ENCODE measurements at regions not wholly inside any gene's neighbourhood (a gene's known extent, or its start where the extent isn't known, plus 50 kb on each side); places are given as distances from the start of the nearest gene placed in this dataset.

DNA sequence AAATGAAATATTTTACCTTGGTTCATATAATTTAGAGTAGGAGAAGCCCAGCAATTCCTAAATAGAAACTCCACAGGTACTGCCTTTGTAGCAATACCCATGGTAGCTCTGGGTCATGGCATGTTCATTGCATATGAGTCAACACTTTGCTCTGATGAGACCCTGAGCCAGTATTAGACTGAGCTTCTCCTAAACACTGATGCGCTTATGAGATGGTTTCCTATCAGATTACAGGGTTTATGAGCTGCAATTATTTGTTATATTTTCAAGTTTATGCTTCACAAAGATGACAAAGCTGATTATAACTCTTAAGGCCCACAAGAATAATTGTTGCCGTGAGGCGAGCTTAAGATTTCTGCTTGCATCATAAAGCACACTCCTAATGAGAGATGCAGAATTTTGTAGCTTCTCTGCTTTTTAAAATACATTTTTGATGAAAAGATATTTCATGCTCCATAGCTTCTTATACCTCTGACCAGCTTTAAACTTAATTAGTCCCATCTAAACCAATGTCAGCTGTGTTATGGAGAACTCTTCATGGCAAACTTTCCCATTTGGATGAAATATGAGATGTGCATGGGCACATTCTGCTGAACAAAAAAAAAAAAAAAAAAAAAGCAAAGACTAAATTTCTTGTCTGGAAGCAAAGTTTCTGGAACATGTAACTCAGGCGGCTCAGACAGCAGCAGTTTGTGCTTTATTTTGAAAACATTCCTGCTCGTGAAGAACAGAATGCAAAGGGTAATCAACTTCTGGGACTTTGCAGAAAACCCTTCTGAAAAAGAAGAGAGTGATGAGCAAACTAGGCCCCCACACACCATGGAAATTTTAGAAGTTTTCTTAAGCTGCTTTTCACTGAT is 162.6 kb downstream of the KCNE4 start:
- H3K9me3 ChIP-seq (ENCODE audit: control insufficient read depth in 1 of 2, low read length in 2 of 2): peaks cover 9 to 11% of the 10 kb centered on the region in 2 donors
- H3K4me3 ChIP-seq (ENCODE audit: low read depth in 1 of 2, low read length in 2 of 2): no peak overlapping the region
- no peak overlapping the region for H3K27ac ChIP-seq (ENCODE audit: low read length)
- H3K27me3 ChIP-seq (ENCODE audit: low read depth, low read length): no peaks in the 10 kb centered on the region
- no peaks in the 10 kb centered on the region for H3K36me3 ChIP-seq (ENCODE audit: control insufficient read depth in 1 of 2, insufficient read depth in 2 of 2, low read length in 2 of 2)
- H3K4me1 ChIP-seq (ENCODE audit: control insufficient read depth in 1 of 2, insufficient read depth in 2 of 2, low read length in 2 of 2): no peaks in the 10 kb centered on the region

DNA sequence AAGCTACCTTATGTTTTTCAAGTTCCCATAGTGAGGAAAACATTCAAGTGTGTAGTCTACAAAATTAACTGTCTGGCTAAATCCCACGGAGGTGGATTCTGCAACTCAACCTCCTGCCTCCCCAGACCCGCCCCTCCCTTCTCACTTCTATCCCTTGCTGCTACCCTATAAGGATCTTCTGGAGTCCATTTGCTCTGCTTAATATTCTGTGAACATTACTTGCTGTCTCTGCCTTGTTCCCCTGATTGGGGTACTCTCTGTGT is 163.2 kb downstream of the KCNE4 start:
- Histone ChIP-seq H3K27ac (ENCODE audit: low read length) (no peak overlapping the region), H3K4me3 (ENCODE audit: low read depth in 1 of 2, low read length in 2 of 2) (no peak overlapping the region), H3K27me3 (ENCODE audit: low read depth, low read length) (no peaks in the 10 kb centered on the region), H3K36me3 (ENCODE audit: control insufficient read depth in 1 of 2, insufficient read depth in 2 of 2, low read length in 2 of 2) (no peaks in the 10 kb centered on the region), H3K4me1 (ENCODE audit: control insufficient read depth in 1 of 2, insufficient read depth in 2 of 2, low read length in 2 of 2) (no peaks in the 10 kb centered on the region), H3K9me3 (ENCODE audit: control insufficient read depth in 1 of 2, low read length in 2 of 2) (peaks cover 5 to 11% of the 10 kb centered on the region in 2 donors)

DNA sequence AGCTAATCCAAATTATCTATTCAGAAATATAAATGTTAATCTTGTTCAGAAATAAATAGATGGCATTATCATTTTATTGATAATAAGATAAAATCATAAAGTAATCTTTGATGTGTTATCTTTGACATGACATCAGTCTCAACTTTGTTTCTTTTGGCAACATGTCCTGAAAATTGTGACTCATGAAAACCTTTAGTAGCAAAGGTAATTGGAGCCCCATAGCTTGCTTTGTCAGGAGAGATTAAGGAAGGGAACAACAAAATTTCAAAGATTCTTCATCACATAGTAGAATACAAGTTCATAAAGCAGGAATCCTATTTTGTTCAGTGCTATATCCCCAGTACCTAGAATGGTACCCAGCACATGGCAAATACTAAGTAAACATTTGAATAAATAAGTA is 165.4 kb downstream of the KCNE4 start:
- Histone ChIP-seq H3K27me3 (ENCODE audit: low read depth, low read length) (no peaks in the 10 kb centered on the region), H3K4me3 (ENCODE audit: low read depth in 1 of 2, low read length in 2 of 2) (no peak overlapping the region), H3K36me3 (ENCODE audit: control insufficient read depth in 1 of 2, insufficient read depth in 2 of 2, low read length in 2 of 2) (no peaks in the 10 kb centered on the region), H3K4me1 (ENCODE audit: control insufficient read depth in 1 of 2, insufficient read depth in 2 of 2, low read length in 2 of 2) (no peaks in the 10 kb centered on the region), H3K27ac (ENCODE audit: low read length) (no peak overlapping the region), H3K9me3 (ENCODE audit: control insufficient read depth in 1 of 2, low read length in 2 of 2) (no peaks in the 10 kb centered on the region)

DNA sequence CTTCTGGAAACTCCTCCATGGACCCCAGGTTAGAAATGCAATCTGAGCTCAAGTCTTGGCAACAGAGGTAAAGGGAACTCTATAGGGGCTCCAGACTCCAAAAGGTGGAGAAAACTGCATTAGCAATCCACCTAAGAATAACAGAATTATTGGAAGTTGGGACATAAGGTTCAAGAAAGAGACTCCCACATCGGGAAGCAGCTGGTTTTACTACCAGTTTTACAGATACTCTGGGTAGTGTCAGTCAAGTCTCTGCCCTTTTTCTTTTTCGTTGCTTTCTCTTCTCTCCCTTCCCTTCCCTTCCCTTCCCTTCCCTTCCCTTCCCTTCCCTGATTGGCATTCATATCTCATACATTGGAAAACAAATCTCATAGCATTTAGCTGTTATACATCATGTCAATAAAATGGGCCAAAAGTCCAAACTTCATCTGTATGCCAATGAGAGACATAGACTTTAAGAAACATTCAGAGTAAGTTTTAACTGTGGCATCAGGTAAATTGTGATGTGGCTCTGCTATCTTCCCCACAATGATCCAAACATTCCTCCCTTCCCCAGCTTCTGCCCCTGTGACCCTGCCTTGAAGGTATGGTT is 166.7 kb downstream of the KCNE4 start:
- no peak overlapping the region for H3K27ac ChIP-seq (ENCODE audit: low read length)
- H3K4me3 ChIP-seq (ENCODE audit: low read depth in 1 of 2, low read length in 2 of 2): no peak overlapping the region
- H3K4me1 ChIP-seq (ENCODE audit: control insufficient read depth in 1 of 2, insufficient read depth in 2 of 2, low read length in 2 of 2): peaks cover 0 to 5% of the 10 kb centered on the region in 2 donors
- no peaks in the 10 kb centered on the region for H3K36me3 ChIP-seq (ENCODE audit: control insufficient read depth in 1 of 2, insufficient read depth in 2 of 2, low read length in 2 of 2)
- no peaks in the 10 kb centered on the region for H3K27me3 ChIP-seq (ENCODE audit: low read depth, low read length)
- no peaks in the 10 kb centered on the region for H3K9me3 ChIP-seq (ENCODE audit: control insufficient read depth in 1 of 2, low read length in 2 of 2)

DNA sequence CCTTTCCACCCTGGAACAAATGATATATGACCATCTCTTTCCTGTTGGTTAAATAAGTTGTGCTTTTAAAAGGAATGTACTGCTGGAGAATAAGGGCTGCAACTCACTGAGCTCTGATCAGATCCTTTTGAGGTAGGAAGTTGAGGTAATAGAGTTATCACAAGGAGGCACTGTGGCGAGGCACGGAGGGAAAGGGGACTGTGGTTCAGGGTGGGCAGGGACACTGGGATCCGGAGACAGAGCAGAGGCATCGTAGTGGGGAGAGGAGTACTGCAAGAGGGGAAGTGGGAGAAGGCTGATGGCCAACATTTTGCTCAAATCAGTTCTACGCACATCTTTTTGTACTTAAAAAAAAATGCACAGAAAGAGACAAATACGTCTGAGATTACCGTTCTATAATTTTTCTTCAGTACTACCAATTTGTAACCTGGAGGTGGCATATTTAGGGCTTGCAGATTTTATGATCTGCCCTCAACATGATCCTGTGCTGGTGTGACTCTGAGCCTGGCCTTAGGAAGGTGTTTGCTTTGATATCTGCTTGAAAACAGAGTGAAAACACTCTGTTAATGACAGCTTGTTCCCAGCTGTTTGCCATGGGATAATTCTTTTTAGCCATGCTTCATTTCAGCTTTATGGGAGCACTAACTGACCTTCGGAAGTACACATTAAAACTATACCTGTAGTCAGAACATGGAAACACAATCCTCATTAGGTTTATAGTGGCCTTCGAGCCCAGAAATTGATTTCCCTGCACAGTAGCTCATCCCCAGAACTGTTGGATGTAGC is 168.1 kb downstream of the KCNE4 start:
- H3K27me3 ChIP-seq (ENCODE audit: low read depth, low read length): no peaks in the 10 kb centered on the region
- no peak overlapping the region for H3K27ac ChIP-seq (ENCODE audit: low read length)
- H3K36me3 ChIP-seq (ENCODE audit: control insufficient read depth in 1 of 2, insufficient read depth in 2 of 2, low read length in 2 of 2): no peaks in the 10 kb centered on the region
- H3K9me3 ChIP-seq (ENCODE audit: control insufficient read depth in 1 of 2, low read length in 2 of 2): no peaks in the 10 kb centered on the region
- no peak overlapping the region for H3K4me3 ChIP-seq (ENCODE audit: low read depth in 1 of 2, low read length in 2 of 2)
- peaks cover 0 to 5% of the 10 kb centered on the region in 2 donors for H3K4me1 ChIP-seq (ENCODE audit: control insufficient read depth in 1 of 2, insufficient read depth in 2 of 2, low read length in 2 of 2)

DNA sequence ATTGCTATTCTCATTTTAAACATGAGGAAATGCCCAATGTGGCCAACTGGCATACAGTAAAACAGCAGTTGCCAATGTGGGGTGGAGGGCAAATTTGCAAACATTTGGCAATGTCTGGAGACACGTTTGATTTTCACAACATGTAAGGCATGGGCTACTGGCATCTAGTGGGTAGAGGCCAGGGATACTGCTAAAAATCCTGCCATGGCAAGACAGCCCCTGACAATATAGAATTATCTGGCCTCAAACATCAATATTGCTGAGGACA is 168.6 kb downstream of the KCNE4 start:
- H3K4me3 ChIP-seq (ENCODE audit: low read depth in 1 of 2, low read length in 2 of 2): no peak overlapping the region
- H3K27ac ChIP-seq (ENCODE audit: low read length): no peak overlapping the region
- peaks cover 0 to 5% of the 10 kb centered on the region in 2 donors for H3K4me1 ChIP-seq (ENCODE audit: control insufficient read depth in 1 of 2, insufficient read depth in 2 of 2, low read length in 2 of 2)

DNA sequence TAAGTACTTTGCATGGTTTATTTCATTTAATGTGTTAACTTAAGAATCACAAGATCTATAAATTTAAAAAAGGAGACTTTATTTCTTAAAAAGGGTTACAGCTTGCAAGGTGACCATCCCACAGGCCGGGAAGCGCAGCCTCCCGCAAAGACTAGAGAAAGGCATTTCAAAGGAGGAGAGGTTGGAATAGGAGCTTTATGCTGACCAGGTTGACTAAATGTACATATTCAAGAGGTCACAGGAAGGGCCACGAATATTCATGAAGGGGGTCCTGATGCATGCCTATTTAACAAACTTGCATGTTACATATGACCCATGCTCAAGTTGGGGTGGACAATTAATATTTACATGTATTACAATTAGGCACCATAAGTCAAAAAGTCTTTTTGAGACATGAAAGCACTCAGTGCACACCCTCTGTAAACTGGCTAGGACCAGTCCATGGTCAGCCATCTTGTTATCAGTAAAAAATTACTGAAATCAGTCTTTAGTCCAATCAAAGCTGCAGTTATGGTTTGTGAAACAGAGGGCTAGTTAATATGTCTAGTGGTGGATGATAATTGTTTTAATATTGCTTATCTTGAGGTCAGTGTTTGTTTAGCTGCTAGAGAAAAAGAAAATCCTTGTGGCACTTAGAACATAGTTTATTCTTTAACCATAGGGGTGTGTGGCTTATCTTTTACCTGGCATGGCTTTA is 169.3 kb downstream of the KCNE4 start:
- no peaks in the 10 kb centered on the region for H3K27me3 ChIP-seq (ENCODE audit: low read depth, low read length)
- no peak overlapping the region for H3K4me3 ChIP-seq (ENCODE audit: low read depth in 1 of 2, low read length in 2 of 2)
- no peaks in the 10 kb centered on the region for H3K9me3 ChIP-seq (ENCODE audit: control insufficient read depth in 1 of 2, low read length in 2 of 2)
- H3K36me3 ChIP-seq (ENCODE audit: control insufficient read depth in 1 of 2, insufficient read depth in 2 of 2, low read length in 2 of 2): no peaks in the 10 kb centered on the region
- H3K27ac ChIP-seq (ENCODE audit: low read length): no peak overlapping the region
- peaks cover 0 to 5% of the 10 kb centered on the region in 2 donors for H3K4me1 ChIP-seq (ENCODE audit: control insufficient read depth in 1 of 2, insufficient read depth in 2 of 2, low read length in 2 of 2)

More for the DNA sequence above, 168.6 kb downstream of the KCNE4 start:
- Histone ChIP-seq H3K27me3 (ENCODE audit: low read depth, low read length) (no peaks in the 10 kb centered on the region), H3K36me3 (ENCODE audit: control insufficient read depth in 1 of 2, insufficient read depth in 2 of 2, low read length in 2 of 2) (no peaks in the 10 kb centered on the region), H3K9me3 (ENCODE audit: control insufficient read depth in 1 of 2, low read length in 2 of 2) (no peaks in the 10 kb centered on the region)

DNA sequence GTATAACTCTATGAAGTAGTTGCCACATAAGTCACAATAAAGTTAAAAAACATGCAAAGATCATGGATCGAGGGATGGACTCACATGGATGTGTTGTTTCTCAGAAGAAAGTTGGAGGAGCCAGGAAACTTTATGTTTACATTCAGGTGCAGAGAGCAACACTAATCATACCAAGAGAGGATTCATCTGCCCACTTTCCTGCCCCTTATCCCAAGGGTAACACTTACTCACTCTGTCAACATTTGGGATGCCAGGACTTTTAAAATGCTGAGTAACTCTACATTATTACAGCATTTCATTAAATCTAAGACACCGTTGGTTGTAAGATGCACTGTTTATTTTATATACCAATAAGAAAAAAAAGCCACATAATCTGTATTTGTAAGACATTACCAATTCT is 170.4 kb downstream of the KCNE4 start:
- Histone ChIP-seq H3K4me3 (ENCODE audit: low read depth in 1 of 2, low read length in 2 of 2) (no peak overlapping the region), H3K27me3 (ENCODE audit: low read depth, low read length) (no peaks in the 10 kb centered on the region), H3K27ac (ENCODE audit: low read length) (no peak overlapping the region), H3K36me3 (ENCODE audit: control insufficient read depth in 1 of 2, insufficient read depth in 2 of 2, low read length in 2 of 2) (no peaks in the 10 kb centered on the region), H3K9me3 (ENCODE audit: control insufficient read depth in 1 of 2, low read length in 2 of 2) (no peaks in the 10 kb centered on the region), H3K4me1 (ENCODE audit: control insufficient read depth in 1 of 2, insufficient read depth in 2 of 2, low read length in 2 of 2) (peaks cover 0 to 5% of the 10 kb centered on the region in 2 donors)

DNA sequence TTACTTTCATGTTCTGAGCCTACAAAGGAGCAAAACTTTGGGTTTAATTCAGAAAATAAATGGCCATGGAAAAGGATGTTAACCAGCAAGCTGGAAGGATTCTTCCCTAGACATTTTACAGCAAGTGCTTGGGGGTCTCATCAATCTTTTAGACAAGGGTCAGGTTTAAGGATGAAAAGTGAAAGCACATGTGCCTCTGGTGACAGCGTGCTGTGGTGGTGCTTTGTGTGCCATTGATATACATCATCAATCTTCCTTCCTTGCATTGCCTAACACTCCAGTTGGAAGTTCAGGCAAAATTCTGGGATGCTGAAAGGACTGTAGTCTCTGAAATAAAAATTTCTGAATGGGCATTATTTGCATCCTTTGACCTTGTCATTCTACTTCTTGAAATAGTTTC is 171.2 kb downstream of the KCNE4 start:
- Histone ChIP-seq H3K36me3 (ENCODE audit: control insufficient read depth in 1 of 2, insufficient read depth in 2 of 2, low read length in 2 of 2) (no peaks in the 10 kb centered on the region), H3K4me1 (ENCODE audit: control insufficient read depth in 1 of 2, insufficient read depth in 2 of 2, low read length in 2 of 2) (peaks cover 0 to 5% of the 10 kb centered on the region in 2 donors), H3K27me3 (ENCODE audit: low read depth, low read length) (no peaks in the 10 kb centered on the region), H3K27ac (ENCODE audit: low read length) (no peak overlapping the region), H3K9me3 (ENCODE audit: control insufficient read depth in 1 of 2, low read length in 2 of 2) (no peaks in the 10 kb centered on the region), H3K4me3 (ENCODE audit: low read depth in 1 of 2, low read length in 2 of 2) (no peak overlapping the region)

DNA sequence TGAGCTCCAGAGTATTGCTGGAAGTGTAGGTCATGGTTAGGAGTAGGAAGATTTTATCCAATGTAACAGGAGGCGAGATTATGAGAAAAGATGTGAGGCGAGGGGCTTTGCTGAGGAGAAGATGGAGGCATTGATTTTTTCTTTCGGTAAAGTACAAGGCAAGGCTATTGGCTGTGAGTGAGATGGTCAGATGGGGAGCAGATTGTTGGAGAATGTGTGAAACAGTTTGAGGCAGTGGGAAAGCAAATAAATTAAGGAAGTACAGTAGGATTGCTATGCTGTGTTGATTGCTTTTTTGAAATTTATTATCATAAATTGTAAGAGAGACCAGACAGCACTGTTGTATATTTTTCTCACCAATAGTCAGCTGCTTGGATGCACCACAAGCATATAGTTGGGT is 173.3 kb downstream of the KCNE4 start:
- Histone ChIP-seq H3K4me3 (ENCODE audit: low read depth in 1 of 2, low read length in 2 of 2) (no peak overlapping the region), H3K4me1 (ENCODE audit: control insufficient read depth in 1 of 2, insufficient read depth in 2 of 2, low read length in 2 of 2) (peaks cover 0 to 5% of the 10 kb centered on the region in 2 donors), H3K27me3 (ENCODE audit: low read depth, low read length) (no peaks in the 10 kb centered on the region), H3K9me3 (ENCODE audit: control insufficient read depth in 1 of 2, low read length in 2 of 2) (no peaks in the 10 kb centered on the region), H3K27ac (ENCODE audit: low read length) (no peak overlapping the region), H3K36me3 (ENCODE audit: control insufficient read depth in 1 of 2, insufficient read depth in 2 of 2, low read length in 2 of 2) (no peaks in the 10 kb centered on the region)

DNA sequence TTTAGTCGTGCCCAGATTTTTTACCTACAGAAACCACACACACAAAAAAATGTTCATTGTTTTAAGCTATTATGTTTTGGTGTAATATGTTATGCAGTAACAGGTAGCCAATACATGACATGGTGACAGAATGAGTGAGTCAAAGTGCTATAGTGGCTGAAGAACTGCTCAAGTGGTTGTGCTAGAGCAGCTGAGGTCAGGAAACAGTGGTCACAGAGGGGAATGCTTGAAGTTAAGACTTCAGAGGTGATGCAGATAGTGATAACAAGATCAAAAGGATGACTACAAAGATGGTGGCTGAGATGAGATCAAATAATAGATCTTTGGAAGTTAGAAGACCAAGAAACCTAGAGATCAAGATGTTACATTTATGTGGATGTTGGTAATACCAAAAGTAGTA is 174.3 kb downstream of the KCNE4 start:
- H3K27ac ChIP-seq (ENCODE audit: low read length): no peak overlapping the region
- no peak overlapping the region for H3K4me3 ChIP-seq (ENCODE audit: low read depth in 1 of 2, low read length in 2 of 2)
- no peaks in the 10 kb centered on the region for H3K9me3 ChIP-seq (ENCODE audit: control insufficient read depth in 1 of 2, low read length in 2 of 2)
- no peaks in the 10 kb centered on the region for H3K27me3 ChIP-seq (ENCODE audit: low read depth, low read length)
- H3K36me3 ChIP-seq (ENCODE audit: control insufficient read depth in 1 of 2, insufficient read depth in 2 of 2, low read length in 2 of 2): no peaks in the 10 kb centered on the region
- H3K4me1 ChIP-seq (ENCODE audit: control insufficient read depth in 1 of 2, insufficient read depth in 2 of 2, low read length in 2 of 2): peaks cover 0 to 5% of the 10 kb centered on the region in 2 donors
